ENCODE measurements at regions not wholly inside any gene's neighbourhood (a gene's known extent, or its start where the extent isn't known, plus 50 kb on each side); places are given as distances from the start of the nearest gene placed in this dataset.
"Not testable (repeated sequence)": the region's sequence is repeated elsewhere in the genome, so short reads cannot be mapped to it uniquely, and the experiment has no call there.

DNA sequence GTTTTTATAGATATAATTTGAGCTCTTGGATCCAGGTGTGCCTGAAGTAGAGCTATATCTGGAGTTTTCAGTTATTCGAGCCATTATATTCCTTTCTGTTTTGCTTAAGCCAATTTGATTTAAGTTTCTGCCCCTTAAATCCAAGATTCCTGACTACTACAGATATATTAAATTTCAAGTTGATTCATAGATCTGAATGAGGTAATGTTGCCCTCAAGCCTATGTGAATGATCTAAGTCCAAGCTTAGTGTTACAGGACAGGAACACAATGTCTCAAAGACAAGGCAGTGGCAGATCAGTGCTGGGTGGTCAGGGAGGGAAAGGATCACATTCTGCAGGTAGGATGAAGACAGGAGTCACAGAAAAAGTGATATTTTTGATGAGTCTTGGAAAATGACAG is 75.7 kb upstream of the CTBP2 start:
- DNase-seq (no peak), ATAC-seq (no peak), FAIRE-seq (no peak)
- 92 to 95% methylated on average over 1 of the region's 1 CpG for WGBS, 2 donors
- no peaks in the 10 kb centered on the region for H3K27me3 ChIP-seq
- intact Hi-C loops (cut with DNase I): no loop called here
- no peaks in the 10 kb centered on the region for H3K9me3 ChIP-seq
- TF ChIP-seq CTCF (IDR thresholded peaks at IDR 0.05): no peak
- no peak overlapping the region for H3K27ac ChIP-seq
- no peak overlapping the region for H3K4me3 ChIP-seq
- H3K4me1 ChIP-seq: no peaks in the 10 kb centered on the region
- no peaks in the 10 kb centered on the region for H3K36me3 ChIP-seq

- Histone ChIP-seq H3K4me3 (no peak overlapping the region), H3K27ac (no peak overlapping the region), H3K9me3 (no peaks in the 10 kb centered on the region), H3K36me3 (no peaks in the 10 kb centered on the region), H3K4me1 (no peaks in the 10 kb centered on the region), H3K27me3 (no peaks in the 10 kb centered on the region)
- DNase-seq (no peak), ATAC-seq (no peak), FAIRE-seq (no peak)
- TF ChIP-seq CTCF (IDR thresholded peaks at IDR 0.05): no peak
- intact Hi-C loops (cut with DNase I): no loop called here
- WGBS, 2 donors: 74 to 77% methylated on average over 6 of the region's 6 CpGs
Observed at GRCh38 chr10:125235093-125236069, 75.0 kb upstream of the CTBP2 start.

DNA sequence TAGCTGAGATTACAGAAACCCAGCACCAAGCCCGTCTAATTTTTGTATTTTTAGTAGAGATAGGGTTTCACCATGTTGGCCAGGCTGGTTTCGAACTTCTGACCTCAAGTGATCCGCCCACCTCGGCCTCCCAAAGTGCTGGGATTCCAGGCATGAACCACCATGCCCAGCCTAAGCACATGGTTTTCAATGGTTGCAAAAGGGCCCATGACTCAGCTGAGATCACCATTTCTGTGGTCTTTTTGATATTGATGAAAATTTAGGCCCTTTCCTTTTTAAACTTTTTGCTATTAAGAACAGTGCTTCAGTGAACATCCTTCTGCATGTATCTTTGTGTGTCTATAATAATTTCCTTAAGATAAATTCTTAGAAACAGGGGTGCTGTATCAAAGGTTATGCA is 74.2 kb upstream of the CTBP2 start:
- intact Hi-C loops (cut with DNase I); FAIRE-seq; H3K4me3 ChIP-seq; H3K36me3 ChIP-seq; H3K9me3 ChIP-seq; ATAC-seq; H3K27ac ChIP-seq; H3K27me3 ChIP-seq; H3K4me1 ChIP-seq; DNase-seq: not testable (repeated sequence)
- 85 to 91% methylated on average over 4 of the region's 4 CpGs for WGBS, 2 donors

DNA sequence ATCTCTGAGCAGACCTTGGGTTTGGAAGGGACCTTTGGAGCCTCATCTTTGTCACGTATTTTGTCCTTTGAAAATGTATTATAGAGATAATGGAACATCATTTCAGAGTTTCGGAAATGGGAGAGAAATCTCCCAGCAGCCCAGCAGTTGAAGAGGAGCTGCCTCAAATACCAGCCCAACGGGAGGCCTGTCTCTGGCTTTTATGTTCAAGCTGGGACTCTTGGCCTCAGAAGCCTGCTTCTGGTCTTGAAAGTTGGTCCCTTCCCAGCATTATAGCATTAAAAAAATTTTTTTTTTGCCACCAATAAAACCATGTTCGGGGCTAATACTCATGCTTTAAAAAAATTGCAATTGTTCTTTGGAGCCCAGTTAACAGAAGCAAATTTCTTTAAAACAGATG is 73.4 kb upstream of the CTBP2 start:
- Histone ChIP-seq H3K36me3 (no peaks in the 10 kb centered on the region), H3K27me3 (no peaks in the 10 kb centered on the region), H3K4me1 (no peaks in the 10 kb centered on the region), H3K9me3 (no peaks in the 10 kb centered on the region), H3K27ac (no peak overlapping the region), H3K4me3 (no peak overlapping the region)
- ATAC-seq (no peak), FAIRE-seq (no peak), DNase-seq (no peak)
- intact Hi-C loops (cut with DNase I): no loop called here
- no peak for TF ChIP-seq CTCF (IDR thresholded peaks at IDR 0.05)
- 82 to 89% methylated on average over 4 of the region's 4 CpGs for WGBS, 2 donors

DNA sequence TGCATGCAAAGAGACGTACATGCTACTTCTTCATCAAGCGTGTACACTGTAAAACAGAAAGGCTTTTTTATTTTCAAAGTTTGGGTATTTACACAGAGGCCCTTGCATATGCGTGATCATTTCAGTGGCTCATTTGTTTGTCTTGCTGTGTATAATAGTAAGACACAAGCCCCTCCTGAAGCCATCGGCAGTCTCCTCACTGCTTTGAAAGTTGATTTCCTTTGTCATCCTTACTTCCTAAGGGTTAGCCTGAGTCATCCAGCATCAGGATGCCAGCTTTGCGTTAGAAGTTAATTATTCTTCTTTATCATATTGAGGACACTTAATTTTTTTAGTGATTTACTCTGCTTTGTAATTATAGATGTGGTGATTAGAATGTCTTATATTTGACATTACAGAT is 72.5 kb upstream of the CTBP2 start:
- 89 to 91% methylated on average over 5 of the region's 5 CpGs for WGBS, 2 donors
- FAIRE-seq: no peak
- TF ChIP-seq CTCF (IDR thresholded peaks at IDR 0.05): no peak
- H3K4me3 ChIP-seq: no peak overlapping the region
- no peaks in the 10 kb centered on the region for H3K9me3 ChIP-seq
- H3K27ac ChIP-seq: no peak overlapping the region
- intact Hi-C loops (cut with DNase I): no loop called here
- ATAC-seq: no peak
- no peaks in the 10 kb centered on the region for H3K4me1 ChIP-seq
- H3K27me3 ChIP-seq: no peaks in the 10 kb centered on the region
- no peak for DNase-seq
- no peaks in the 10 kb centered on the region for H3K36me3 ChIP-seq

Measured in pancreas (tissue), 10 donors.